ENCODE measurements at regions not wholly inside any gene's neighbourhood (a gene's known extent, or its start where the extent isn't known, plus 50 kb on each side); places are given as distances from the start of the nearest gene placed in this dataset.
"Not testable (repeated sequence)": the region's sequence is repeated elsewhere in the genome, so short reads cannot be mapped to it uniquely, and the experiment has no call there.

DNA sequence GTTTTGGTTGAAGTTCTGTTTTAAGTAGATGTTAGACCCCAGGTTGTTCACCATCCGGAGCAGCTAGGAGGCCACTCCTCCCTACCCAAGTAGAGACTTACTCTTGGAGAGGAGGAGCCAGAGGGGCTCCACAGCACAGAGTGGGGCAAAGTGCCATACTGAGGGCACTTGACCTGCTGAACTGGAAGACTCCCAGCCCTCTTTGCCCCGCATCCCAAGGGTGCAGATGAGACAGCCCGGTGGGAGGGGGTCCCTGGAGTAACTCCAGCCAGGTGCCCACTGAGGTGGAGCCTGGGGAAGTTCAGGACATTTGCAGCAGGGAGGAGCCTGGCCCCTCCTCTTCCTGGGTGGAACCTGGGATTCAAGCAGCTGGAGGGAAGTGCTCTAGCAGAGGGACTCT, 102.1 kb upstream of the GPR6 start:
- CTCF ChIA-PET: interaction anchor here (0.9 kb wide), 1 partner anchor 11 kb away, joined by 3 read pairs; no protein-coding TSS in a partner anchor
- POLR2A ChIA-PET (ENCODE audit: low non-redundant PET): no interaction called here
- TF ChIP-seq, protein P1, sequence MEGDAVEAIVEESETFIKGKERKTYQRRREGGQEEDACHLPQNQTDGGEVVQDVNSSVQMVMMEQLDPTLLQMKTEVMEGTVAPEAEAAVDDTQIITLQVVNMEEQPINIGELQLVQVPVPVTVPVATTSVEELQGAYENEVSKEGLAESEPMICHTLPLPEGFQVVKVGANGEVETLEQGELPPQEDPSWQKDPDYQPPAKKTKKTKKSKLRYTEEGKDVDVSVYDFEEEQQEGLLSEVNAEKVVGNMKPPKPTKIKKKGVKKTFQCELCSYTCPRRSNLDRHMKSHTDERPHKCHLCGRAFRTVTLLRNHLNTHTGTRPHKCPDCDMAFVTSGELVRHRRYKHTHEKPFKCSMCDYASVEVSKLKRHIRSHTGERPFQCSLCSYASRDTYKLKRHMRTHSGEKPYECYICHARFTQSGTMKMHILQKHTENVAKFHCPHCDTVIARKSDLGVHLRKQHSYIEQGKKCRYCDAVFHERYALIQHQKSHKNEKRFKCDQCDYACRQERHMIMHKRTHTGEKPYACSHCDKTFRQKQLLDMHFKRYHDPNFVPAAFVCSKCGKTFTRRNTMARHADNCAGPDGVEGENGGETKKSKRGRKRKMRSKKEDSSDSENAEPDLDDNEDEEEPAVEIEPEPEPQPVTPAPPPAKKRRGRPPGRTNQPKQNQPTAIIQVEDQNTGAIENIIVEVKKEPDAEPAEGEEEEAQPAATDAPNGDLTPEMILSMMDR (conservative IDR thresholded peaks at IDR 0.05; ENCODE audit: low read depth): no peak
- DNase-seq (ENCODE audit: low spot score): no peak
- H3K27ac ChIP-seq: no peak overlapping the region

DNA sequence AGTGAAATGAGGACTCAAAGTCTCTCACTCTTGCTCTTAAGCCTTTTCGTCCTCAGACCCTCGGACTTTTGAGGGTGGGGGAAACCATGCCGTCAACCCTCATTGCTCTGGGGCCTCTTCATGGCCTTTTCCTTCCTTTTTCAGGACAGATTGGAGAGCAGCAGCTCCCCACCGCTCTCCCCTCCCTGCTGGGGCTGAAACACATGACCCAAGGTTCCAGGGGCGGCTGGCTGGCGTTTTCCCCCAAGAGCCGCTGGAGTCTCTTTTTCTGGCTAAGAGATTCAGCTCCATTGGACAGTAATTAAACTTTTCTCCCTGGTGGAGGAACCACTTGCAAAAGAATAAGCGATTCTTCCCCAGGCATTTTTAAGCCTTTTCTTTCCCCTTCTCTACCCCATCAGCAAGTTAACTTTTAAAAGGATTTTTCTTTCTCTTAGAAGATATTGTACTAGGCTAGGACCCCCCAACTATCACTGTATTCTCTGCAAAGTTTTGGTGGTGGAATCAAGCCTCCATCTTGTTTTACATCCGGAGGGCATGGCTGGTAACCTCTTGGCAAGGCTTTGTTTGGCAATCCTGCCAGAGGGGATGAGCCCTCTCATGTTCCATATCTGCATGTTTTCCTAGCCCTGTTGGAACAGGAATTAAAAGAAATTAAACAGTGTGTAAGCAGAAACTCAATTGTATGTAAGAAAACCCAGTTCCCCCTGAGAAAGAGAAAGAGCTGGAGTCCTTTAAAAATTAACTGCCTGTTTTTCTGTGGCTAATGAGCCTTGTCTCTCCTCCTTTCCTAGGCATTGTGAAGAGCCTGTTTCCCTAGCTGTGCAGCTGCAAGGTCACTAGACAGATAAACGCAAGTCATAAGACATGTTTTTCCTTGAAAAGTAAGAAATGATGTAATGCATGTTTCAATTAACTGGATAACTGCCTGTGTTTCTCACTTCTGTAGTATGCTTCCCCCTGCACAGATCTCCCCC, 100.8 kb upstream of the GPR6 start:
- TF ChIP-seq, protein P1 (conservative IDR thresholded peaks at IDR 0.05; ENCODE audit: low read depth): no peak
- CTCF ChIA-PET: interaction anchor here (0.9 kb wide), 1 partner anchor 12 kb away, joined by 3 read pairs; no protein-coding TSS in a partner anchor
- H3K27ac ChIP-seq: no peak overlapping the region
- DNase-seq (ENCODE audit: low spot score): no peak
- POLR2A ChIA-PET (ENCODE audit: low non-redundant PET): no interaction called here

DNA sequence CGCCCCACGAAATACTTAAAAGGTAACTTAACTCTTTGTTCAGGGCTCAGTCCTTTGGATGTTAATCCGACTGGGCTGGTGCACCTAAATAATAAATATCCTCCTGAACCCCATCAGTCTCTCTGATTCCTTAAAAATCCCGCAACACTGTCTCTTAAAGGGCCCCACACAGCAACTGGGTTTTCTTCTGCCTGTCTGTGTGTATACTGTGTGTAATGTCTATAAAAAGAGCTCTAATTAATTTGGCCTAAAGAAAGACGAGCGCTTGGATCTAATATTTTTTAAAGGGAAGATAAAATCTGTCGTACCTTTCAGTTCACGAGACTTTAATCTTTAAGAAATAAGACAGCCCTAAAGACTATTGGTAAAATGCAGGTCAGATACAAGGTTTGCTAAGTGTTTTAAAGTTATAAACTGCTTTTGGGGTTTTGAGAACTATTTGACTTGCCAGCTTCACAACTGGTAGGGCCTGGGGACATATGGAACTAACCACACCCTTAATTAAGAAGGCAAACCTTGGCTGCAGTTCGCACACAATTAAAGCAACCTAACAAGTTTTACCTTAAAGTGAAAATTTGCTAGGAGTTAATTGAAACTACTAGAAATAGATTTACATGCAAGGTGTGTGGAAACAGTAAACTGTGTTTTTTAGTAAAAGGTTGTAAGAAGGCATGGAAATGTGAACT, 100.0 kb upstream of the GPR6 start:
- DNase-seq (ENCODE audit: low spot score); POLR2A ChIA-PET (ENCODE audit: low non-redundant PET); H3K27ac ChIP-seq: not testable (repeated sequence)
- CTCF ChIA-PET: interaction anchor here (0.7 kb wide), 1 partner anchor 510 kb away, joined by 3 read pairs; no protein-coding TSS in a partner anchor

DNA sequence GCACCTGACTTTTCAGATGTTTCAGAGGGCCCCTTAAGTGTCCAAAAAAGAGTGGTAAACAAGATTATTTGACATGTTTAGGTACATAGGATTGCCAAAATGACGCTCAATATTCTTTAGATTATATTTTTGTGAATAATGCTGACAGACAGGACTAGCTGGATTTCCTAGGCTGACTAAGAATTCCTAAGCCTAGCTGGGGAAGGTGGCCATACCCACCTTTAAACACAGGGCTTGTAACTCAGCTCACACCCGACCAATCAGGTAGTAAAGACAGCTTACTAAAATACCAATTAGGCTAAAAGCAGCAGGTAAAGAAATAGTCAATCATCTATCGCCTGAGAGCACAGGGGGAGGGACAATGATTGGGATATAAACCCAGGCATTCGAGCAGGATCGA, 99.0 kb upstream of the GPR6 start:
- CTCF ChIA-PET: interaction anchor here (0.6 kb wide), 1 partner anchor 66 kb away, joined by 3 read pairs; no protein-coding TSS in a partner anchor
- H3K27ac ChIP-seq; POLR2A ChIA-PET (ENCODE audit: low non-redundant PET); DNase-seq (ENCODE audit: low spot score): not testable (repeated sequence)

DNA sequence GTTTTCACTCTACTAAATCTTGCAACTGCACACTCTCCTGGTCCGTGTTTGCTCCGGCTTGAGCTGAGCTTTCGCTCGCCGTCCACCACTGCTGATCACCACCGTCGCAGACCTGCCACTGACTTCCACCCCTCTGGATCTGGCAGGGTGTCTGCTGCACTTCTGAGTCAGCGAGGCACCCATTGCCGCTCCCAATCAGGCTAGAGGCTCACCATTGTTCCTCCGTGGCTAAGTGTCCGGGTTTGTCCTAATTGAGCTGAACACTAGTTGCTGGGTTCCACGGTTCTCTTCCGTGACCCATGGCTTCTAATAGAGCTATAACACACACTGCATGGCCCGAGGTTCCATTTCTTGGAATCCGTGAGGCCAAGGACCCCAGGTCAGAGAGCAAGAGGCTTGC, 98.6 kb upstream of the GPR6 start:
- CTCF ChIA-PET: no interaction called here
- TF ChIP-seq, protein P1 (conservative IDR thresholded peaks at IDR 0.05; ENCODE audit: low read depth): no peak
- H3K27ac ChIP-seq: no peak overlapping the region
- POLR2A ChIA-PET (ENCODE audit: low non-redundant PET): no interaction called here
- no peak for DNase-seq (ENCODE audit: low spot score)

DNA sequence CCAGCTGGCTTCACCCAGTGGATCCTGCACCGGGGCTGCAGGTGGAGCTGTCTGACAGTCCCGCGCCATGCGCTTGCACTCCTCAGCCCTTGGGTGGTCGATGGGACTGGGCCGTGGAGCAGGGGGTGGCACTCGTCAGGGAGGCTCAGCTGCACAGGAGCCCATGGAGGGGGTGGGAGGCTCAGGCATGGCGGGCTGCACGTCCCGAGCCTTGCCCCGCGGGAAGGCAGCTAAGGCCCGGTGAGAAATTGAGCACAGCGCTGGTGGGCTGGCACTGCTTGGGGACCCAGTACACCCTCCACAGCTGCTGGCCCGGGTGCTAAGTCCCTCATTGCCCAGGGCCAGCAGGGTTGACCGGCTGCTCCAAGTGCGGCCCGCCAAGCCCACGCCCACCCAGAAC, 97.0 kb upstream of the GPR6 start:
- POLR2A ChIA-PET (ENCODE audit: low non-redundant PET); DNase-seq (ENCODE audit: low spot score); CTCF ChIA-PET; H3K27ac ChIP-seq: not testable (repeated sequence)

DNA sequence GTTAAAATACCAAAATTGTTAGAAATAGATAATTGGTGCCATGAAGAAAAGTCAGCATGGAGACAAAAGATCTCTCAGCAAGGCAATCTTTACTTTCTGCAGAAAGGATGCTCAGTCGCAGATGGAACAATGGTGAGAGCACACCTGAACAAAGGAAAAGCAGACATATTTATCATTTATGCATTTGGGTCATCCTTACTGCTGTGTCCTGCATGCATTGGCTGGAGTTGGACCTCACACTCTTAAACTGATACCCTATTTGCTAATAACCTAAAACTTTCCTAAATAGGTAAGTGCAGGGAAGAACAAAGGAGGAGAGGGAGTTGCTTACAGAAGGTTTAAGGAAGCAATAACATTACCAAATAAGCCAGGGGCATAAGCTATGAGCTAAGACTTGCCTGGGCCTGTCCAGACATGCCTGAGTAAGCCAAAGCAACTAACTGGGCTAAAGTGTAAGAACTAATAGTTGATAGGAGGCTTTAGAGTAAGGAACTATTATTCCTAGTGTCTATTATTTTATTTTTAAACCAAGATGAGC, 96.1 kb upstream of the GPR6 start:
- POLR2A ChIA-PET (ENCODE audit: low non-redundant PET); DNase-seq (ENCODE audit: low spot score); H3K27ac ChIP-seq: not testable (repeated sequence)
- CTCF ChIA-PET: interaction anchor here (0.6 kb wide), 1 partner anchor 11 kb away, joined by 3 read pairs; no protein-coding TSS in a partner anchor

DNA sequence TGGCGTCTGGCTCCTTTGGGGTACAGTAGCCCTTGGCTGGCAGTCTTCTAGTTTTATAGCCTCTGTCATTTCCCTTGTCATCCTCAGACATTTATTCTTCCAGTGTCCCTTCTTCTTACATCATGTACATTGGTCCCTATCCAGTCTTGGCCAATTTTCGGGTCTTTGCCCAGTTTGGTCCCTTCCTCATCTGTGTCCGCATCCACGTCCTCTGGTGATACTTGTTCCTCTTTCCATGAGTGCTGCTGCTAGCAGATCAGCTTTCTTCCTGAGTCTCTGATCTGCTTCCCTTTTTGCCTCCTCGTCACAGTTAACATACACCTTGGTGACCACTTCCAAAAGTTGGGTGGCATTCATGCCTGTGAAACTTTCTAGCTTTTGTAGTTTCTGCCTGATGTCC, 86.2 kb upstream of the GPR6 start:
- no peak for DNase-seq (ENCODE audit: low spot score)
- no peak overlapping the region for H3K27ac ChIP-seq
- TF ChIP-seq, protein P1 (conservative IDR thresholded peaks at IDR 0.05; ENCODE audit: low read depth): no peak
- ChIA-PET CTCF (interaction anchor here (0.5 to 1.9 kb wide), 3 partner anchors 147 to 490 kb away, joined by 3 to 19 read pairs (median 3); no protein-coding TSS in a partner anchor), POLR2A (ENCODE audit: low non-redundant PET) (no interaction called here)
